ENCODE measurements at regions not wholly inside any gene's neighbourhood (a gene's known extent, or its start where the extent isn't known, plus 50 kb on each side); places are given as distances from the start of the nearest gene placed in this dataset.

DNA sequence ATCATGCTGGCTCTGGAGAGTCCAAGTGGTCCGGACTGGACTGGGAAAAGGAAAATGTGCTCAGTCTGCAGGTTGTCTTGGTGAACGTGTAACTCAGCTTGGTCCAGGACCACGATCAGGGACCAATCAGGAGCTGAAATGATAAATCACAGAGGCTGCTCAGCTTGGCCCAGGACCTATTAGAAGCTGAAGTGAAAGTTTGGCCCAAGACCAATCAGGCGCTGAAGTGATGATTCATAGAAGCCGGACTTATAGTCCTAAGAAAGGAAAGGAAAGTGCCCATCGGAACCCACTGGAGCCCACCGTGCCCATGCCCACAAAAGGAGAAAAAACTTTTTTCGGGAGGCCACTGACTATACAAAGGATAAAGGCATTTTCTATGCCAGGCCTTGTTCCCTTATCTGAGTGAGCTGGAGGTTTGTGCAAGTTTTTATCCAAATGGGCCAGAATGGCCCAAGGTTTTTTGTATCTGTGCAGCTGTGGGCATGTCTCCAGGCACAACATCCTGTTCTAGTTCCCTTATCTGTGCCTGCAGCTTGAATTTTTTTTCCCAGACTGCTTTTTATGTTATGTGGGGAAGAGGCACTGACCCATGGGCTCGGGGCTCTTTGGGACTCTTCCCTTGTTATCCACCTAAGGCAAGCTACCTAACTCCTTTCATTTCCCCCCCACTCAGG is 194.4 kb downstream of the FAM133A start:
- no peaks in the 10 kb centered on the region for H3K9me2 ChIP-seq (ENCODE audit: insufficient read depth, low read length)
- H3K36me3 ChIP-seq (ENCODE audit: insufficient read depth, low read length): no peaks in the 10 kb centered on the region
- no peaks in the 10 kb centered on the region for H4K20me1 ChIP-seq (ENCODE audit: insufficient read depth)
- no peak overlapping the region for H3K27ac ChIP-seq (ENCODE audit: low read length)
- H2AFZ ChIP-seq (ENCODE audit: low read depth, low read length): no peak overlapping the region
- H3K9ac ChIP-seq (ENCODE audit: low read length): no peak overlapping the region
- H3K4me2 ChIP-seq (ENCODE audit: low read length): no peak overlapping the region
- no peak for TF ChIP-seq TAF1 (IDR thresholded peaks at IDR 0.05; ENCODE audit: low read depth)
- no peak for TF ChIP-seq CTCF (IDR thresholded peaks at IDR 0.05; ENCODE audit: poor library complexity, severe bottlenecking)
- TF ChIP-seq SMC3 (conservative IDR thresholded peaks at IDR 0.05; ENCODE audit: poor library complexity): no peak
- no peak for TF ChIP-seq MXI1 (conservative IDR thresholded peaks at IDR 0.05; ENCODE audit: poor library complexity, severe bottlenecking)
- TF ChIP-seq EZH2 (IDR thresholded peaks at IDR 0.05; ENCODE audit: borderline replicate concordance, insufficient read depth, low read length, poor library complexity, severe bottlenecking): no peak
- no peak for TF ChIP-seq EP300 (conservative IDR thresholded peaks at IDR 0.05; ENCODE audit: poor library complexity, severe bottlenecking)
- TF ChIP-seq, protein P1, sequence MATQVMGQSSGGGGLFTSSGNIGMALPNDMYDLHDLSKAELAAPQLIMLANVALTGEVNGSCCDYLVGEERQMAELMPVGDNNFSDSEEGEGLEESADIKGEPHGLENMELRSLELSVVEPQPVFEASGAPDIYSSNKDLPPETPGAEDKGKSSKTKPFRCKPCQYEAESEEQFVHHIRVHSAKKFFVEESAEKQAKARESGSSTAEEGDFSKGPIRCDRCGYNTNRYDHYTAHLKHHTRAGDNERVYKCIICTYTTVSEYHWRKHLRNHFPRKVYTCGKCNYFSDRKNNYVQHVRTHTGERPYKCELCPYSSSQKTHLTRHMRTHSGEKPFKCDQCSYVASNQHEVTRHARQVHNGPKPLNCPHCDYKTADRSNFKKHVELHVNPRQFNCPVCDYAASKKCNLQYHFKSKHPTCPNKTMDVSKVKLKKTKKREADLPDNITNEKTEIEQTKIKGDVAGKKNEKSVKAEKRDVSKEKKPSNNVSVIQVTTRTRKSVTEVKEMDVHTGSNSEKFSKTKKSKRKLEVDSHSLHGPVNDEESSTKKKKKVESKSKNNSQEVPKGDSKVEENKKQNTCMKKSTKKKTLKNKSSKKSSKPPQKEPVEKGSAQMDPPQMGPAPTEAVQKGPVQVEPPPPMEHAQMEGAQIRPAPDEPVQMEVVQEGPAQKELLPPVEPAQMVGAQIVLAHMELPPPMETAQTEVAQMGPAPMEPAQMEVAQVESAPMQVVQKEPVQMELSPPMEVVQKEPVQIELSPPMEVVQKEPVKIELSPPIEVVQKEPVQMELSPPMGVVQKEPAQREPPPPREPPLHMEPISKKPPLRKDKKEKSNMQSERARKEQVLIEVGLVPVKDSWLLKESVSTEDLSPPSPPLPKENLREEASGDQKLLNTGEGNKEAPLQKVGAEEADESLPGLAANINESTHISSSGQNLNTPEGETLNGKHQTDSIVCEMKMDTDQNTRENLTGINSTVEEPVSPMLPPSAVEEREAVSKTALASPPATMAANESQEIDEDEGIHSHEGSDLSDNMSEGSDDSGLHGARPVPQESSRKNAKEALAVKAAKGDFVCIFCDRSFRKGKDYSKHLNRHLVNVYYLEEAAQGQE (IDR thresholded peaks at IDR 0.05; ENCODE audit: borderline replicate concordance): no peak
- TF ChIP-seq POLR2AphosphoS5 (IDR thresholded peaks at IDR 0.05): no peak
- no peak for TF ChIP-seq RAD21 (conservative IDR thresholded peaks at IDR 0.05)
- no peaks in the 10 kb centered on the region for H3K9me3 ChIP-seq (ENCODE audit: low read length)
- H3F3A ChIP-seq (ENCODE audit: insufficient read depth, low read length, poor library complexity, severe bottlenecking): no peaks in the 10 kb centered on the region
- H3K79me2 ChIP-seq (replicated peaks; ENCODE audit: insufficient read depth, low read length): no peaks in the 10 kb centered on the region
- no peaks in the 10 kb centered on the region for H3K27me3 ChIP-seq (ENCODE audit: insufficient read depth, low read depth, low read length)
- no peak overlapping the region for H3K4me3 ChIP-seq (ENCODE audit: low read length)

DNA sequence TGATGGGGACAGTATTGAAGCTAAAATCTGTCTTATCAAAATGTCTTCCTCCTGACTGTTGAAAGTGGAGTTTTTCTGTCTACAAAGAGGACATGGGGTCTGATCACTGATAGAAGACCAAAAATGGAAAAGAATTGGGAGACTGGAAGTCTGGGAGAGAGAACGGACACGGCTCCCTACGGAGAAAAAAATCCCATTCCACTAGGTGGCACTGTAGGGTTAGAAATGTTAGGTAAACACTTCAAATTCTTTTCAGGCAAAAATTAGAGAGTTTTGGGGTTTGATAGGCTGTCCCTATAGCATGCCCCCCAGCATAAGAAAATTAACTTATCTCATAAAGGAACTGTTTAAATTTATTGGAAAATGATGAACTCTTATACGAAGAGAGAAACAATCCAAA is 200.5 kb downstream of the FAM133A start:
- Histone ChIP-seq H3K4me3 (ENCODE audit: low read length) (no peak overlapping the region), H3K27me3 (ENCODE audit: insufficient read depth, low read depth, low read length) (no peaks in the 10 kb centered on the region), H2AFZ (ENCODE audit: low read depth, low read length) (no peak overlapping the region), H3K4me2 (ENCODE audit: low read length) (no peak overlapping the region), H3K9me3 (ENCODE audit: low read length) (no peaks in the 10 kb centered on the region), H4K20me1 (ENCODE audit: insufficient read depth) (no peaks in the 10 kb centered on the region), H3F3A (ENCODE audit: insufficient read depth, low read length, poor library complexity, severe bottlenecking) (no peaks in the 10 kb centered on the region), H3K79me2 (replicated peaks; ENCODE audit: insufficient read depth, low read length) (no peaks in the 10 kb centered on the region), H3K27ac (ENCODE audit: low read length) (no peak overlapping the region), H3K36me3 (ENCODE audit: insufficient read depth, low read length) (no peaks in the 10 kb centered on the region), H3K9ac (ENCODE audit: low read length) (no peak overlapping the region), H3K9me2 (ENCODE audit: insufficient read depth, low read length) (no peaks in the 10 kb centered on the region)
- TF ChIP-seq RAD21 (conservative IDR thresholded peaks at IDR 0.05) (peak; percentile 56), TAF1 (IDR thresholded peaks at IDR 0.05; ENCODE audit: low read depth) (no peak), SMC3 (conservative IDR thresholded peaks at IDR 0.05; ENCODE audit: poor library complexity) (peak; percentile 58), CTCF (IDR thresholded peaks at IDR 0.05; ENCODE audit: poor library complexity, severe bottlenecking) (peak; percentile 56)

All from neural cell (in vitro differentiated cells).